Transverse colon (tissue), 4 donors: ENCODE measurements at regions not wholly inside any gene's neighbourhood (a gene's known extent, or its start where the extent isn't known, plus 50 kb on each side); places are given as distances from the start of the nearest gene placed in this dataset.

ENCODE experiments used
- POLR2A ChIP-seq: fragments of 450-650 bp; IDR thresholded peaks from one replicate; pipeline ENCODE4 v1.6.1; 2016; ENCODE audit warnings: antibody characterized with exemption, mild to moderate bottlenecking, moderate library complexity
- POLR2AphosphoS5 ChIP-seq, 3 donors: sonication (generic); formaldehyde crosslinking; IDR thresholded peaks; one replicate each; pipeline ENCODE4 v1.6.1; 2016; ENCODE audit warnings: antibody characterized with exemption in 3 of 3
- TF ChIP-seq, protein P1 (sequence below), 5 experiments: fragments of 200-600 bp in 3 of 5; fragments of 450-650 bp in 2 of 5; sonication (generic) in 3 of 5; IDR thresholded peaks; 1 replicate in 2 of 5; 2 replicates in 3 of 5; pipeline ENCODE4 v1.5.1; 2016 to 2017; ENCODE audit warnings: antibody characterized with exemption in 5 of 5, inconsistent platforms in 3 of 5, mild to moderate bottlenecking in 2 of 5, moderate library complexity in 1 of 5

DNA sequence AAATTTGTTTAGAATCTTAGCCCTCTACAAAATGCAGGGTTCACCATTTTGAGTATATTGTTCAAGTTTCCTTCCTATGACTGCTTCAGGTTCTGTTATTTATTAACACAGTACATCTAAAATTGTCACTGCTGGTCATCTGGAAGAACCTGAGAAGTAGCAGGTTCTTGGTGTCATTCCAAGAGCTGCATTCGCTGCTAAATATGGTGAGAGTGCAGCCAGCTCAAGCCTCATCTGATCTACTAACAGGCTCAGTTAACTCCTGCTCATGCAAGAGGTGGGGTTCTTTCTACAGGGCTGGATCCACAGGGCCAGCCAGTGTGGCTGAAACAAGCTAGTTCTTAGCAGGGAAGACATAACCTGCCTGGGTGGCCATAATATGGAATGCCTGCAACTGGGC, 1946.1 kb downstream of the TP53TG3F start:
- TF ChIP-seq POLR2A (no peak), POLR2AphosphoS5 (IDR thresholded peaks at IDR 0.05) (no peak)
- TF ChIP-seq, protein P1, sequence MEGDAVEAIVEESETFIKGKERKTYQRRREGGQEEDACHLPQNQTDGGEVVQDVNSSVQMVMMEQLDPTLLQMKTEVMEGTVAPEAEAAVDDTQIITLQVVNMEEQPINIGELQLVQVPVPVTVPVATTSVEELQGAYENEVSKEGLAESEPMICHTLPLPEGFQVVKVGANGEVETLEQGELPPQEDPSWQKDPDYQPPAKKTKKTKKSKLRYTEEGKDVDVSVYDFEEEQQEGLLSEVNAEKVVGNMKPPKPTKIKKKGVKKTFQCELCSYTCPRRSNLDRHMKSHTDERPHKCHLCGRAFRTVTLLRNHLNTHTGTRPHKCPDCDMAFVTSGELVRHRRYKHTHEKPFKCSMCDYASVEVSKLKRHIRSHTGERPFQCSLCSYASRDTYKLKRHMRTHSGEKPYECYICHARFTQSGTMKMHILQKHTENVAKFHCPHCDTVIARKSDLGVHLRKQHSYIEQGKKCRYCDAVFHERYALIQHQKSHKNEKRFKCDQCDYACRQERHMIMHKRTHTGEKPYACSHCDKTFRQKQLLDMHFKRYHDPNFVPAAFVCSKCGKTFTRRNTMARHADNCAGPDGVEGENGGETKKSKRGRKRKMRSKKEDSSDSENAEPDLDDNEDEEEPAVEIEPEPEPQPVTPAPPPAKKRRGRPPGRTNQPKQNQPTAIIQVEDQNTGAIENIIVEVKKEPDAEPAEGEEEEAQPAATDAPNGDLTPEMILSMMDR (IDR thresholded peaks at IDR 0.05): no peak
